HepG2 (cell line): ENCODE measurements at regions not wholly inside any gene's neighbourhood (a gene's known extent, or its start where the extent isn't known, plus 50 kb on each side); places are given as distances from the start of the nearest gene placed in this dataset.

ENCODE experiments used
- ATAC-seq: fragments of 200-7000 bp; cut with Tn5 transposase; 3 replicates; pipeline ENCODE4 v1.9.1; 2020; ENCODE audit warnings: mild to moderate bottlenecking, moderate library complexity
- BruUV-seq: library from RNA; stranded (reverse); fragments of 400-500 nt; replicated peaks from 2 replicates; lab custom pipeline; 2021; lab: Mats Ljungman, UMichigan
- CTCF ChIA-PET: fragments of 300-600 bp; formaldehyde crosslinking; extraction: SDS; loops from one replicate; lab custom pipeline; 2021; ENCODE audit warnings: low total read pairs, inconsistent platforms, low intra/inter-chr PET ratio; lab: Yijun Ruan, JAX
- POLR2A ChIA-PET: fragments of 350-600 bp; sonication (Branson Sonifier 250); formaldehyde crosslinking; loops from one replicate; lab custom pipeline; 2020; ENCODE audit warnings: antibody characterized with exemption, inconsistent platforms; lab: Yijun Ruan, JAX
- DNase-seq: peaks from one replicate; pipeline ENCODE4 v3.0.0-alpha.2; 2015; ENCODE audit warnings: low spot score
- FAIRE-seq: peaks from 3 replicates; lab custom pipeline; 2011; peaks lifted over from hg19 to GRCh38; lab: Jason Lieb, UNC
- H2AFZ ChIP-seq: one replicate; pipeline ENCODE4 v1.6.1; 2011; ENCODE audit warnings: low read length, inconsistent platforms
- H3K27ac ChIP-seq: fragments of 300-600 bp; 3 replicates; pipeline ENCODE4 v1.8.0; 2011; ENCODE audit warnings: mixed run types, mild to moderate bottlenecking, mixed read lengths, low read length, inconsistent platforms; ENCODE audit not compliant: insufficient read depth; ENCODE audit errors: extremely low read length
- H3K27me3 ChIP-seq, 2 experiments: fragments of 200-600 bp in 1 of 2; 2 replicates in 1 of 2; 3 replicates in 1 of 2; pipeline versions ENCODE4 v1.6.0 to v1.8.0; 2011; ENCODE audit warnings: low read length in 2 of 2, mild to moderate bottlenecking in 2 of 2, moderate library complexity in 2 of 2, inconsistent platforms in 1 of 2; ENCODE audit not compliant: insufficient read depth in 2 of 2, control insufficient read depth in 1 of 2
- H3K36me3 ChIP-seq, 2 experiments: fragments of 200-600 bp in 1 of 2; replicated peaks in 1 of 2; 2 replicates in 1 of 2; 3 replicates in 1 of 2; pipeline versions ENCODE4 v1.5.1 to v1.8.0; 2011; ENCODE audit warnings: low read length in 2 of 2, inconsistent platforms in 1 of 2; ENCODE audit not compliant: insufficient read depth in 2 of 2, control insufficient read depth in 1 of 2
- H3K4me1 ChIP-seq: 2 replicates; pipeline ENCODE4 v1.5.1; 2012; ENCODE audit warnings: low read length, inconsistent platforms; ENCODE audit not compliant: insufficient read depth
- H3K4me2 ChIP-seq: 2 replicates; pipeline ENCODE4 v1.6.0; 2011; ENCODE audit warnings: low read depth, low read length, inconsistent platforms
- H3K4me3 ChIP-seq, 3 experiments: fragments of 200-600 bp in 1 of 3; sonication (generic), shearing (Covaris generic) in 1 of 3; replicated peaks in 1 of 3; 2 replicates each; pipeline ENCODE4 v1.5.1; 2011 to 2016; ENCODE audit warnings: low read length in 3 of 3, inconsistent platforms in 2 of 3, low read depth in 2 of 3, mild to moderate bottlenecking in 2 of 3, control low read depth in 1 of 3, mixed read lengths in 1 of 3; ENCODE audit not compliant: insufficient read depth in 1 of 3
- H3K79me2 ChIP-seq: one replicate; pipeline ENCODE4 v1.6.1; 2011; ENCODE audit warnings: low read length, inconsistent platforms; ENCODE audit not compliant: insufficient read depth
- H3K9ac ChIP-seq: 2 replicates; pipeline ENCODE4 v1.6.0; 2011; ENCODE audit warnings: mild to moderate bottlenecking, low read depth, low read length, inconsistent platforms; ENCODE audit not compliant: insufficient read depth
- H3K9me3 ChIP-seq: 2 replicates; pipeline ENCODE4 v1.5.1; 2012; ENCODE audit warnings: mild to moderate bottlenecking, low read length
- H4K20me1 ChIP-seq: 2 replicates; pipeline ENCODE4 v1.6.0; 2011; ENCODE audit warnings: inconsistent platforms, mild to moderate bottlenecking, low read length, moderate library complexity; ENCODE audit not compliant: insufficient read depth
- HES4 ChIP-seq: sonication (generic); formaldehyde crosslinking; IDR thresholded peaks from 2 replicates; pipeline ENCODE4 v1.9.0; 2021; ENCODE audit warnings: mild to moderate bottlenecking, missing genetic modification reagents, borderline replicate concordance
- HNRNPH1 ChIP-seq: fragments of 200-400 bp; formaldehyde crosslinking; optimal IDR thresholded peaks from 2 replicates; pipeline ENCODE3; 2017; ENCODE audit warnings: mild to moderate bottlenecking, low read depth, low read length
- MAFK ChIP-seq, 2 experiments: IDR thresholded peaks in 1 of 2; conservative IDR thresholded peaks in 1 of 2; 2 replicates each; pipeline ENCODE4 v1.6.1; 2011; ENCODE audit warnings: improper control_type of control experiment in 2 of 2, low read length in 2 of 2
- MXD4 ChIP-seq: IDR thresholded peaks from 2 replicates; pipeline ENCODE4 v1.6.1; 2016; ENCODE audit warnings: mild to moderate bottlenecking, missing biosample characterization, missing genetic modification reagents
- RAD21 ChIP-seq: fragments of 450-650 bp; formaldehyde crosslinking; IDR thresholded peaks from 2 replicates; pipeline ENCODE4 v1.5.0; 2020; ENCODE audit warnings: mild to moderate bottlenecking
- REL ChIP-seq: sonication (generic); formaldehyde crosslinking; conservative IDR thresholded peaks from 2 replicates; pipeline ENCODE4 v1.8.0; 2022; ENCODE audit warnings: mild to moderate bottlenecking, missing genetic modification reagents, moderate library complexity
- REPIN1 ChIP-seq: sonication (generic); formaldehyde crosslinking; IDR thresholded peaks from 2 replicates; pipeline ENCODE4 v1.8.0; 2022; ENCODE audit warnings: missing genetic modification reagents, low read depth, mild to moderate bottlenecking, borderline replicate concordance
- THAP11 ChIP-seq: IDR thresholded peaks from 2 replicates; pipeline ENCODE4 v1.6.1; 2016; ENCODE audit warnings: missing biosample characterization, missing genetic modification reagents
- ZNF329 ChIP-seq: sonication (generic); formaldehyde crosslinking; IDR thresholded peaks from 2 replicates; pipeline ENCODE4 v1.9.0; 2021; ENCODE audit warnings: low read depth, mild to moderate bottlenecking, missing genetic modification reagents
- ZNF674 ChIP-seq: sonication (generic); formaldehyde crosslinking; IDR thresholded peaks from 2 replicates; pipeline ENCODE4 v1.5.0; 2020; ENCODE audit warnings: low read depth, mild to moderate bottlenecking, missing genetic modification reagents
- ZNF747 ChIP-seq: sonication (generic); formaldehyde crosslinking; IDR thresholded peaks from 2 replicates; pipeline ENCODE4 v1.8.1; 2023; ENCODE audit warnings: missing genetic modification reagents, mild to moderate bottlenecking, borderline replicate concordance
- ZNF782 ChIP-seq: sonication (generic); formaldehyde crosslinking; IDR thresholded peaks from 2 replicates; pipeline ENCODE4 v1.4.0; 2020; ENCODE audit warnings: missing genetic modification reagents, mild to moderate bottlenecking, borderline replicate concordance
- WGBS: methylation state at CpG from one replicate; pipeline ENCODE4 v1.1.6; 2017; ENCODE audit warnings: low lambda C conversion rate; 5-methylcytosine and 5-hydroxymethylcytosine counted together
- in situ Hi-C: cut with HindIII; loops from 2 replicates; pipeline ENCODE4 v1.10.0; 2017; ENCODE audit warnings: low pct_unique_long_range_greater_than_20kb; ENCODE audit not compliant: extremely low pct_ligation_motif_present
- intact Hi-C: fragments of 100-400 bp; cut with micrococcal nuclease; formaldehyde crosslinking; loops from one replicate; pipeline ENCODE4 v1.10.0; 2022; ENCODE audit not compliant: unreplicated experiment
- TF ChIP-seq, protein P1 (sequence below): sonication (generic); formaldehyde crosslinking; IDR thresholded peaks from 2 replicates; pipeline ENCODE4 v1.8.1; 2022; ENCODE audit warnings: mild to moderate bottlenecking, missing genetic modification reagents

DNA sequence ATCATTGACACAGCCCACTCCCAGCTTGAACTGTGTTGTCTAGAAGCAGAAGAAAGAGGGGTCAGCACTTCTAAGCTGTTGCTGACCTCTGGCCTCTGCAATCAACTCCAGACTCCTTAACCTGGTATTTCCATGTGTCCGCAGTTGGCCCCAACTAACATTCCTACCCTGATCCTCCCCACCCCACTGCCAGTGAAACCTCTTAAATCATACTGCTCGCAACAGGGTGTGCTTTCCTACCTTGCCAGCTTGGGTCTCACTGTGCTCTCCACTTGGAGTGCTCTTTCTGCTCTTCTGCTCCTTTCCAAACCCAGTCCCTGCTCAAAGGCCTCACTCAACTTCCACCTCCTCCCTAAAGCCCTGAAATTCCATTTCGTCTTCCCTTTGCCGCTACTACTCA lies 52.3 kb upstream of the RPS6KA3 start (continued):
- no peak for TF ChIP-seq REPIN1
- TF ChIP-seq MAFK (conservative IDR thresholded peaks at IDR 0.05 in 1 of 2, IDR thresholded peaks at IDR 0.05 in 1 of 2; ENCODE audit: low read length in 2 of 2), result no peak
- TF ChIP-seq, protein P1, sequence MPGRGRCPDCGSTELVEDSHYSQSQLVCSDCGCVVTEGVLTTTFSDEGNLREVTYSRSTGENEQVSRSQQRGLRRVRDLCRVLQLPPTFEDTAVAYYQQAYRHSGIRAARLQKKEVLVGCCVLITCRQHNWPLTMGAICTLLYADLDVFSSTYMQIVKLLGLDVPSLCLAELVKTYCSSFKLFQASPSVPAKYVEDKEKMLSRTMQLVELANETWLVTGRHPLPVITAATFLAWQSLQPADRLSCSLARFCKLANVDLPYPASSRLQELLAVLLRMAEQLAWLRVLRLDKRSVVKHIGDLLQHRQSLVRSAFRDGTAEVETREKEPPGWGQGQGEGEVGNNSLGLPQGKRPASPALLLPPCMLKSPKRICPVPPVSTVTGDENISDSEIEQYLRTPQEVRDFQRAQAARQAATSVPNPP (CRISPR knock-in tag), result no peak
- TF ChIP-seq REL (CRISPR knock-in tag), result no peak
- no peak for TF ChIP-seq HNRNPH1
- no peak for TF ChIP-seq MXD4 (CRISPR knock-in tag)

DNA sequence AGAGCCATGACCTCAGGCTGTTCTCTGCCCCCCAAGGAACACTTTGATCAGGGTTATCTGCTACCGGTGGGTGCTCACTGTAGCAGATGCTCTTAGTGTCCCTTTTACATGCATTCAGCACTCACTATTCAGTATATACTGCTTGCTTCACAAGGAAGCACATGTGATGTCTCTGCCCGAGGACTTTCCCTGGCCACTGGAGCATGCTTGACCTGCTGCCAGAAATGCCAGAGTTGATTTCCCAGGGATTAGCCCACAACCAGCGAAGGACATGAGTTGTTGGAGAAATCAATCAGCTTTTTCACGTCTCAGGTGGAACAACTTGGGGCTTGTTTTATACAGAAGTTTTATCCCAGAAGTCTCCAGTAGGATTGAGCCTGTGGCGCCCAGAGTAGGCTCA lies 51.2 kb upstream of the RPS6KA3 start:
- Histone ChIP-seq H4K20me1 (no peaks in the 10 kb centered on the region), H3K9me3 (no peaks in the 10 kb centered on the region), H3K27me3 (no peaks in the 10 kb centered on the region), H2AFZ (no peak overlapping the region), H3K4me2 (no peak overlapping the region), H3K9ac (no peak overlapping the region), H3K79me2 (no peaks in the 10 kb centered on the region), H3K4me1 (peaks cover 55% of the 10 kb centered on the region), H3K36me3 (no peaks in the 10 kb centered on the region), H3K27ac (no peak overlapping the region), H3K4me3 (no peak overlapping the region)
- 83% methylated on average over 2 of the region's 5 CpGs for WGBS
- DNase-seq (no peak), FAIRE-seq (no peak), ATAC-seq (no peak)
- CTCF ChIA-PET, result no interaction called here
- in situ Hi-C loops, result no loop called here
- POLR2A ChIA-PET, result interaction anchor here (0.8 kb wide), 1 partner anchor 45 kb away, joined by 3 read pairs; no protein-coding TSS in a partner anchor
- intact Hi-C loops, result no loop called here
- BruUV-seq, result no TSS peak
- TF ChIP-seq THAP11 (no peak), ZNF747 (CRISPR knock-in tag) (no peak), ZNF782 (no peak), RAD21 (CRISPR knock-in tag) (no peak), HES4 (CRISPR knock-in tag) (no peak), ZNF329 (CRISPR knock-in tag) (peak; percentile 79; the same call in 1 of the 2 replicates), ZNF674 (CRISPR knock-in tag) (no peak)
